ENCODE measurements at regions not wholly inside any gene's neighbourhood (a gene's known extent, or its start where the extent isn't known, plus 50 kb on each side); places are given as distances from the start of the nearest gene placed in this dataset.

- no peak overlapping the region for H3K4me3 ChIP-seq
- no peaks in the 10 kb centered on the region for H3K9me3 ChIP-seq
- no peaks in the 10 kb centered on the region for H3K27me3 ChIP-seq
- H3K4me2 ChIP-seq: 0 out of 2 replicates have a peak overlapping the region, but pooled peaks have one; percentile 24
- no peak for TF ChIP-seq Cebpa-rat (IDR thresholded peaks at IDR 0.05)
- H3K9ac ChIP-seq: no peak overlapping the region
- H3K36me3 ChIP-seq: no peaks in the 10 kb centered on the region
- H4K20me1 ChIP-seq: no peaks in the 10 kb centered on the region
- H3K27ac ChIP-seq: no peak overlapping the region
- peaks cover 32% of the 10 kb centered on the region for H3K4me1 ChIP-seq
Observed at GRCh38 chr3:72336821-72337479, 511.3 kb downstream of the SHQ1 start.

- no peak for TF ChIP-seq Cebpa-rat (IDR thresholded peaks at IDR 0.05)
- Histone ChIP-seq H3K27ac (no peak overlapping the region), H3K4me2 (no peak overlapping the region), H3K27me3 (no peaks in the 10 kb centered on the region), H3K4me3 (no peak overlapping the region), H3K36me3 (no peaks in the 10 kb centered on the region), H3K4me1 (peaks cover 28% of the 10 kb centered on the region), H4K20me1 (no peaks in the 10 kb centered on the region), H3K9me3 (no peaks in the 10 kb centered on the region), H3K9ac (no peak overlapping the region)
Observed at GRCh38 chr3:72336114-72336651, 512.1 kb downstream of the SHQ1 start.

- no peaks in the 10 kb centered on the region for H3K36me3 ChIP-seq
- no peaks in the 10 kb centered on the region for H4K20me1 ChIP-seq
- no peak overlapping the region for H3K27ac ChIP-seq
- no peaks in the 10 kb centered on the region for H3K9me3 ChIP-seq
- H3K9ac ChIP-seq: no peak overlapping the region
- no peak overlapping the region for H3K4me2 ChIP-seq
- H3K27me3 ChIP-seq: no peaks in the 10 kb centered on the region
- TF ChIP-seq Cebpa-rat (IDR thresholded peaks at IDR 0.05): no peak
- peaks cover 22% of the 10 kb centered on the region for H3K4me1 ChIP-seq
- no peak overlapping the region for H3K4me3 ChIP-seq
Observed at GRCh38 chr3:72335458-72336095, 512.7 kb downstream of the SHQ1 start.

GRCh38 chr3:72334681-72335457, 513.4 kb downstream of the SHQ1 start:
- Histone ChIP-seq H3K27ac (no peak overlapping the region), H3K4me3 (no peak overlapping the region), H4K20me1 (no peaks in the 10 kb centered on the region), H3K27me3 (no peaks in the 10 kb centered on the region), H3K9ac (no peak overlapping the region), H3K4me1 (peaks cover 20% of the 10 kb centered on the region), H3K9me3 (no peaks in the 10 kb centered on the region), H3K4me2 (no peak overlapping the region), H3K36me3 (no peaks in the 10 kb centered on the region)
- no peak for TF ChIP-seq Cebpa-rat (IDR thresholded peaks at IDR 0.05)

GRCh38 chr3:72332689-72333088, 515.6 kb downstream of the SHQ1 start:
- Histone ChIP-seq H3K4me3 (no peak overlapping the region), H3K4me2 (no peak overlapping the region), H4K20me1 (no peaks in the 10 kb centered on the region), H3K36me3 (no peaks in the 10 kb centered on the region), H3K27me3 (no peaks in the 10 kb centered on the region), H3K9ac (no peak overlapping the region), H3K9me3 (no peaks in the 10 kb centered on the region), H3K27ac (no peak overlapping the region), H3K4me1 (peaks cover 24% of the 10 kb centered on the region)
- no peak for TF ChIP-seq Cebpa-rat (IDR thresholded peaks at IDR 0.05)

- Histone ChIP-seq H3K9ac (no peak overlapping the region), H3K4me3 (no peak overlapping the region), H3K27ac (no peak overlapping the region), H3K36me3 (no peaks in the 10 kb centered on the region), H3K4me2 (no peak overlapping the region), H3K9me3 (no peaks in the 10 kb centered on the region), H3K4me1 (peaks cover 22% of the 10 kb centered on the region), H4K20me1 (no peaks in the 10 kb centered on the region), H3K27me3 (no peaks in the 10 kb centered on the region)
- no peak for TF ChIP-seq Cebpa-rat (IDR thresholded peaks at IDR 0.05)
Observed at GRCh38 chr3:72332036-72332435, 516.2 kb downstream of the SHQ1 start.

GRCh38 chr3:72331076-72331475, 517.2 kb downstream of the SHQ1 start:
- no peak for TF ChIP-seq Cebpa-rat (IDR thresholded peaks at IDR 0.05)
- Histone ChIP-seq H3K9ac (no peak overlapping the region), H3K27me3 (no peaks in the 10 kb centered on the region), H3K27ac (no peak overlapping the region), H3K4me1 (peaks cover 15% of the 10 kb centered on the region), H3K4me3 (no peak overlapping the region), H3K9me3 (no peaks in the 10 kb centered on the region), H4K20me1 (no peaks in the 10 kb centered on the region), H3K36me3 (no peaks in the 10 kb centered on the region), H3K4me2 (no peak overlapping the region)

- peaks cover 15% of the 10 kb centered on the region for H3K4me1 ChIP-seq
- no peaks in the 10 kb centered on the region for H3K27me3 ChIP-seq
- no peaks in the 10 kb centered on the region for H3K36me3 ChIP-seq
- H4K20me1 ChIP-seq: no peaks in the 10 kb centered on the region
- peak overlapping the region; percentile 65 for H3K4me2 ChIP-seq
- TF ChIP-seq Cebpa-rat (IDR thresholded peaks at IDR 0.05): no peak
- no peaks in the 10 kb centered on the region for H3K9me3 ChIP-seq
- H3K4me3 ChIP-seq: no peak overlapping the region
- 0 out of 2 replicates have a peak overlapping the region, but pooled peaks have one; percentile 27 for H3K27ac ChIP-seq
- no peak overlapping the region for H3K9ac ChIP-seq
Observed at GRCh38 chr3:72329354-72329753, 518.9 kb downstream of the SHQ1 start.

GRCh38 chr3:72328755-72329277, 519.4 kb downstream of the SHQ1 start:
- Histone ChIP-seq H3K4me3 (no peak overlapping the region), H3K9me3 (no peaks in the 10 kb centered on the region), H4K20me1 (no peaks in the 10 kb centered on the region), H3K4me1 (peaks cover 15% of the 10 kb centered on the region), H3K9ac (no peak overlapping the region), H3K27me3 (no peaks in the 10 kb centered on the region), H3K4me2 (peak overlapping the region; percentile 65), H3K36me3 (no peaks in the 10 kb centered on the region), H3K27ac (no peak overlapping the region)
- no peak for TF ChIP-seq Cebpa-rat (IDR thresholded peaks at IDR 0.05)

Data from BLaER1 (cell line).